GM23338 (cell line): ENCODE measurements at regions not wholly inside any gene's neighbourhood (a gene's known extent, or its start where the extent isn't known, plus 50 kb on each side); places are given as distances from the start of the nearest gene placed in this dataset.

Experiments
- ATAC-seq: fragments of 200-7000 bp; cut with Tn5 transposase; 3 replicates; pipeline ENCODE4 v1.9.1; 2020
- DNase-seq: peaks from one replicate; pipeline ENCODE4 v3.0.0-alpha.2; 2015; ENCODE audit warnings: low spot score
- H2AFZ ChIP-seq: fragments of 200-600 bp; sonication (generic); 2 replicates; pipeline ENCODE4 v1.8.0; 2016; ENCODE audit warnings: antibody characterized with exemption, mild to moderate bottlenecking, moderate library complexity
- H3F3A ChIP-seq: fragments of 200-600 bp; sonication (generic); replicated peaks from 2 replicates; pipeline ENCODE4 v1.8.0; 2017; ENCODE audit warnings: antibody characterized with exemption, mixed run types, low read depth
- H3K27ac ChIP-seq: fragments of 200-600 bp; sonication (generic); 2 replicates; pipeline ENCODE4 v1.6.1; 2016; ENCODE audit warnings: low read depth
- H3K27me3 ChIP-seq: fragments of 200-600 bp; sonication (generic); 2 replicates; pipeline ENCODE4 v1.8.0; 2016; ENCODE audit warnings: mild to moderate bottlenecking, mixed run types, moderate library complexity; ENCODE audit not compliant: insufficient read depth
- H3K36me3 ChIP-seq: fragments of 200-600 bp; sonication (generic); 2 replicates; pipeline ENCODE4 v1.8.0; 2016; ENCODE audit warnings: mild to moderate bottlenecking; ENCODE audit not compliant: insufficient read depth
- H3K4me1 ChIP-seq: fragments of 200-600 bp; sonication (generic); 2 replicates; pipeline ENCODE4 v1.8.0; 2016; ENCODE audit warnings: mild to moderate bottlenecking, moderate library complexity; ENCODE audit not compliant: insufficient read depth
- H3K4me2 ChIP-seq: fragments of 200-600 bp; sonication (generic); 2 replicates; pipeline ENCODE4 v1.7.1; 2017; ENCODE audit warnings: mixed run types
- H3K4me3 ChIP-seq: fragments of 200-600 bp; sonication (generic); 2 replicates; pipeline ENCODE4 v1.6.1; 2016; ENCODE audit warnings: mixed run types
- H3K79me2 ChIP-seq: fragments of 200-600 bp; sonication (generic); replicated peaks from 2 replicates; pipeline ENCODE4 v1.8.0; 2017; ENCODE audit warnings: mild to moderate bottlenecking; ENCODE audit not compliant: insufficient read depth
- H3K9me2 ChIP-seq: fragments of 200-600 bp; sonication (generic); 2 replicates; pipeline ENCODE4 v1.8.0; 2017; ENCODE audit not compliant: insufficient read depth
- H4K20me1 ChIP-seq: fragments of 200-600 bp; sonication (generic); replicated peaks from 2 replicates; pipeline ENCODE4 v1.8.0; 2017; ENCODE audit warnings: mild to moderate bottlenecking; ENCODE audit not compliant: insufficient read depth
- H3K27ac Mint-ChIP-seq: 2 replicates; pipeline ENCODE4 v1.8.0; 2020; ENCODE audit warnings: inconsistent platforms, mild to moderate bottlenecking, moderate library complexity, mixed read lengths
- H3K27me3 Mint-ChIP-seq: 3 replicates; pipeline ENCODE4 v1.8.0; 2022; ENCODE audit warnings: low read depth, mild to moderate bottlenecking, moderate library complexity, mixed read lengths, inconsistent platforms; ENCODE audit not compliant: insufficient read depth, poor library complexity
- H3K36me3 Mint-ChIP-seq: 3 replicates; pipeline ENCODE4 v1.8.0; 2021; ENCODE audit warnings: low read depth, mild to moderate bottlenecking, inconsistent platforms, moderate library complexity, mixed read lengths
- H3K4me1 Mint-ChIP-seq: 3 replicates; pipeline ENCODE4 v1.8.0; 2020; ENCODE audit warnings: mild to moderate bottlenecking, inconsistent platforms, mixed read lengths
- H3K4me3 Mint-ChIP-seq: 3 replicates; pipeline ENCODE4 v1.8.0; 2021; ENCODE audit warnings: moderate library complexity, mild to moderate bottlenecking, inconsistent platforms, mixed read lengths
- H3K9me3 Mint-ChIP-seq: 3 replicates; pipeline ENCODE4 v1.8.0; 2020; ENCODE audit warnings: moderate library complexity, mild to moderate bottlenecking, inconsistent platforms, mixed read lengths
- CREB1 ChIP-seq: fragments of 250-450 bp; sonication (Bioruptor Pico); IDR thresholded peaks from 2 replicates; pipeline ENCODE4 v1.5.0; 2020; ENCODE audit warnings: low read depth, mild to moderate bottlenecking, moderate library complexity
- EZH2 ChIP-seq: fragments of 200-600 bp; sonication (generic); IDR thresholded peaks from one replicate; pipeline ENCODE4 v1.8.0; 2017; ENCODE audit warnings: antibody characterized with exemption, mild to moderate bottlenecking, low read depth; ENCODE audit not compliant: unreplicated experiment
- EZH2phosphoT487 ChIP-seq: fragments of 200-600 bp; sonication (generic); IDR thresholded peaks from one replicate; pipeline ENCODE4 v1.8.1; 2018; ENCODE audit warnings: antibody characterized with exemption; ENCODE audit not compliant: unreplicated experiment
- POLR2AphosphoS5 ChIP-seq: IDR thresholded peaks from 2 replicates; pipeline ENCODE4 v1.6.1; 2016; ENCODE audit warnings: antibody characterized with exemption, low read depth
- ZNF114 ChIP-seq: fragments of 250-450 bp; sonication (Bioruptor Pico); IDR thresholded peaks from 2 replicates; pipeline ENCODE4 v1.5.0; 2020; ENCODE audit warnings: mild to moderate bottlenecking, moderate library complexity
- ZNF331 ChIP-seq: fragments of 250-450 bp; sonication (Bioruptor Pico); IDR thresholded peaks from 2 replicates; pipeline ENCODE4 v1.5.0; 2020; ENCODE audit warnings: low read depth, mild to moderate bottlenecking, moderate library complexity
- ZNF462 ChIP-seq: fragments of 250-450 bp; sonication (Bioruptor Pico); IDR thresholded peaks from 2 replicates; pipeline ENCODE4 v1.5.0; 2020; ENCODE audit warnings: mild to moderate bottlenecking, moderate library complexity
- TF ChIP-seq, protein P1 (sequence below): IDR thresholded peaks from 2 replicates; pipeline ENCODE4 v1.6.1; 2016; ENCODE audit warnings: antibody characterized with exemption
- TF ChIP-seq, protein P2 (sequence below): IDR thresholded peaks from one replicate; pipeline ENCODE4 v1.6.1; 2018; ENCODE audit warnings: antibody characterized with exemption; ENCODE audit not compliant: unreplicated experiment

- no peaks in the 10 kb centered on the region for H3K36me3 Mint-ChIP-seq
- no peak for ATAC-seq
Measured at GRCh38 chr5:90308787-90309585, 100.6 kb downstream of the CETN3 start.

More at GRCh38 chr5:90308787-90309585, 100.6 kb downstream of the CETN3 start:
- H3K27ac Mint-ChIP-seq: peak overlapping the region; percentile 34; the same call in 1 of the 2 replicates
- H3K4me3 ChIP-seq: no peak overlapping the region
- H3F3A ChIP-seq: no peaks in the 10 kb centered on the region; the same call in 1 of the 2 replicates
- H3K4me3 Mint-ChIP-seq: no peak overlapping the region
- no peaks in the 10 kb centered on the region for H3K9me2 ChIP-seq
- no peaks in the 10 kb centered on the region for H3K79me2 ChIP-seq
- H3K4me1 ChIP-seq: peaks cover 17% of the 10 kb centered on the region
- TF ChIP-seq, protein P1, sequence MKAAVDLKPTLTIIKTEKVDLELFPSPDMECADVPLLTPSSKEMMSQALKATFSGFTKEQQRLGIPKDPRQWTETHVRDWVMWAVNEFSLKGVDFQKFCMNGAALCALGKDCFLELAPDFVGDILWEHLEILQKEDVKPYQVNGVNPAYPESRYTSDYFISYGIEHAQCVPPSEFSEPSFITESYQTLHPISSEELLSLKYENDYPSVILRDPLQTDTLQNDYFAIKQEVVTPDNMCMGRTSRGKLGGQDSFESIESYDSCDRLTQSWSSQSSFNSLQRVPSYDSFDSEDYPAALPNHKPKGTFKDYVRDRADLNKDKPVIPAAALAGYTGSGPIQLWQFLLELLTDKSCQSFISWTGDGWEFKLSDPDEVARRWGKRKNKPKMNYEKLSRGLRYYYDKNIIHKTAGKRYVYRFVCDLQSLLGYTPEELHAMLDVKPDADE: no peak
- TF ChIP-seq ZNF331 (CRISPR knock-in tag) (no peak), CREB1 (CRISPR knock-in tag) (no peak), EZH2 (no peak), ZNF114 (CRISPR knock-in tag) (no peak), EZH2phosphoT487 (no peak), ZNF462 (CRISPR knock-in tag) (no peak), POLR2AphosphoS5 (no peak)
- TF ChIP-seq, protein P2, sequence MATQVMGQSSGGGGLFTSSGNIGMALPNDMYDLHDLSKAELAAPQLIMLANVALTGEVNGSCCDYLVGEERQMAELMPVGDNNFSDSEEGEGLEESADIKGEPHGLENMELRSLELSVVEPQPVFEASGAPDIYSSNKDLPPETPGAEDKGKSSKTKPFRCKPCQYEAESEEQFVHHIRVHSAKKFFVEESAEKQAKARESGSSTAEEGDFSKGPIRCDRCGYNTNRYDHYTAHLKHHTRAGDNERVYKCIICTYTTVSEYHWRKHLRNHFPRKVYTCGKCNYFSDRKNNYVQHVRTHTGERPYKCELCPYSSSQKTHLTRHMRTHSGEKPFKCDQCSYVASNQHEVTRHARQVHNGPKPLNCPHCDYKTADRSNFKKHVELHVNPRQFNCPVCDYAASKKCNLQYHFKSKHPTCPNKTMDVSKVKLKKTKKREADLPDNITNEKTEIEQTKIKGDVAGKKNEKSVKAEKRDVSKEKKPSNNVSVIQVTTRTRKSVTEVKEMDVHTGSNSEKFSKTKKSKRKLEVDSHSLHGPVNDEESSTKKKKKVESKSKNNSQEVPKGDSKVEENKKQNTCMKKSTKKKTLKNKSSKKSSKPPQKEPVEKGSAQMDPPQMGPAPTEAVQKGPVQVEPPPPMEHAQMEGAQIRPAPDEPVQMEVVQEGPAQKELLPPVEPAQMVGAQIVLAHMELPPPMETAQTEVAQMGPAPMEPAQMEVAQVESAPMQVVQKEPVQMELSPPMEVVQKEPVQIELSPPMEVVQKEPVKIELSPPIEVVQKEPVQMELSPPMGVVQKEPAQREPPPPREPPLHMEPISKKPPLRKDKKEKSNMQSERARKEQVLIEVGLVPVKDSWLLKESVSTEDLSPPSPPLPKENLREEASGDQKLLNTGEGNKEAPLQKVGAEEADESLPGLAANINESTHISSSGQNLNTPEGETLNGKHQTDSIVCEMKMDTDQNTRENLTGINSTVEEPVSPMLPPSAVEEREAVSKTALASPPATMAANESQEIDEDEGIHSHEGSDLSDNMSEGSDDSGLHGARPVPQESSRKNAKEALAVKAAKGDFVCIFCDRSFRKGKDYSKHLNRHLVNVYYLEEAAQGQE: no peak
- DNase-seq: no peak
- H3K27ac ChIP-seq: no peak overlapping the region
- peaks cover 22% of the 10 kb centered on the region for H3K4me1 Mint-ChIP-seq
- no peaks in the 10 kb centered on the region for H3K27me3 Mint-ChIP-seq
- H2AFZ ChIP-seq: no peak overlapping the region
- H3K4me2 ChIP-seq: no peak overlapping the region
- no peaks in the 10 kb centered on the region for H3K27me3 ChIP-seq
- peaks cover 3% of the 10 kb centered on the region; the same call in 1 of the 3 replicates for H3K9me3 Mint-ChIP-seq
- H4K20me1 ChIP-seq: no peaks in the 10 kb centered on the region
- no peaks in the 10 kb centered on the region for H3K36me3 ChIP-seq
